Keratinocyte (primary cell): ENCODE measurements at regions not wholly inside any gene's neighbourhood (a gene's known extent, or its start where the extent isn't known, plus 50 kb on each side); places are given as distances from the start of the nearest gene placed in this dataset.

ENCODE experiments used
- DNase-seq: peaks from one replicate; pipeline ENCODE4 v3.0.0-alpha.2; 2011; ENCODE audit warnings: low read depth, missing footprints, low spot score
- FAIRE-seq: peaks from 2 replicates; lab custom pipeline; 2011; peaks lifted over from hg19 to GRCh38; lab: Jason Lieb, UNC
- H2AFZ ChIP-seq: 2 replicates; pipeline ENCODE4 v1.6.0; 2012; ENCODE audit warnings: low read length, control low read depth, inconsistent platforms; ENCODE audit not compliant: control insufficient read depth
- H3K27ac ChIP-seq: 2 replicates; pipeline ENCODE4 v1.5.1; 2011; ENCODE audit warnings: low read length; ENCODE audit not compliant: control insufficient read depth, insufficient read depth
- H3K27me3 ChIP-seq: 3 replicates; pipeline ENCODE4 v1.6.0; 2011; ENCODE audit warnings: low read length; ENCODE audit not compliant: control insufficient read depth, insufficient read depth; ENCODE audit errors: extremely low read depth
- H3K36me3 ChIP-seq, 2 experiments: 2 replicates in 1 of 2; 3 replicates in 1 of 2; pipeline ENCODE4 v1.5.1; 2011; ENCODE audit warnings: low read length in 2 of 2, mild to moderate bottlenecking in 1 of 2; ENCODE audit not compliant: control insufficient read depth in 2 of 2, insufficient read depth in 2 of 2; ENCODE audit errors: extremely low read depth in 1 of 2
- H3K4me1 ChIP-seq: 3 replicates; pipeline ENCODE4 v1.5.1; 2011; ENCODE audit warnings: low read length; ENCODE audit not compliant: control insufficient read depth, insufficient read depth; ENCODE audit errors: extremely low read depth
- H3K4me2 ChIP-seq: 3 replicates; pipeline ENCODE4 v1.6.0; 2011; ENCODE audit warnings: low read depth, low read length; ENCODE audit not compliant: control insufficient read depth, insufficient read depth; ENCODE audit errors: extremely low read depth
- H3K4me3 ChIP-seq, 3 experiments: fragments of 200-600 bp in 1 of 3; sonication (generic) in 1 of 3; 2 replicates in 2 of 3; 3 replicates in 1 of 3; pipeline ENCODE4 v1.5.1; 2011 to 2016; ENCODE audit warnings: low read length in 3 of 3, mild to moderate bottlenecking in 3 of 3, control low read depth in 2 of 3, inconsistent platforms in 1 of 3, low read depth in 1 of 3, mixed read lengths in 1 of 3, mixed run types in 1 of 3, moderate library complexity in 1 of 3; ENCODE audit not compliant: control insufficient read depth in 2 of 3, insufficient read depth in 2 of 3; ENCODE audit errors: extremely low read depth in 1 of 3
- H3K79me2 ChIP-seq: 2 replicates; pipeline ENCODE4 v1.6.0; 2012; ENCODE audit warnings: low read length; ENCODE audit not compliant: control insufficient read depth, insufficient read depth
- H3K9ac ChIP-seq: 3 replicates; pipeline ENCODE4 v1.6.0; 2011; ENCODE audit warnings: low read length; ENCODE audit not compliant: control insufficient read depth, insufficient read depth; ENCODE audit errors: extremely low read depth
- H3K9me1 ChIP-seq: 3 replicates; pipeline ENCODE4 v1.6.0; 2011; ENCODE audit warnings: low read length; ENCODE audit not compliant: control insufficient read depth, insufficient read depth; ENCODE audit errors: extremely low read depth
- H3K9me3 ChIP-seq: 2 replicates; pipeline ENCODE4 v1.5.1; 2012; ENCODE audit warnings: low read depth, low read length; ENCODE audit not compliant: control insufficient read depth
- H4K20me1 ChIP-seq: 3 replicates; pipeline ENCODE4 v1.6.0; 2011; ENCODE audit warnings: low read length; ENCODE audit not compliant: control insufficient read depth, insufficient read depth; ENCODE audit errors: extremely low read depth
- EZH2 ChIP-seq: IDR thresholded peaks from one replicate; pipeline ENCODE4 v1.6.1; 2012; ENCODE audit warnings: inconsistent platforms, mild to moderate bottlenecking, low read length, moderate library complexity
- dilution Hi-C: fragments of 300-500 bp; cut with MboI; formaldehyde crosslinking; loops from one replicate; pipeline ENCODE4 v1.7.0; 2020; ENCODE audit warnings: low sequenced_read_pairs; ENCODE audit not compliant: extremely low pct_ligation_motif_present
- TF ChIP-seq, protein P1 (sequence below), 3 experiments: IDR thresholded peaks in 1 of 3; conservative IDR thresholded peaks in 1 of 3; optimal IDR thresholded peaks in 1 of 3; 2 replicates in 2 of 3; 3 replicates in 1 of 3; pipeline versions ENCODE3 to v1.5.1; 2011; ENCODE audit warnings: low read length in 3 of 3, mild to moderate bottlenecking in 3 of 3, moderate library complexity in 2 of 3, control low read depth in 1 of 3, inconsistent platforms in 1 of 3; ENCODE audit not compliant: insufficient read depth in 2 of 3; ENCODE audit errors: extremely low read depth in 1 of 3

DNA sequence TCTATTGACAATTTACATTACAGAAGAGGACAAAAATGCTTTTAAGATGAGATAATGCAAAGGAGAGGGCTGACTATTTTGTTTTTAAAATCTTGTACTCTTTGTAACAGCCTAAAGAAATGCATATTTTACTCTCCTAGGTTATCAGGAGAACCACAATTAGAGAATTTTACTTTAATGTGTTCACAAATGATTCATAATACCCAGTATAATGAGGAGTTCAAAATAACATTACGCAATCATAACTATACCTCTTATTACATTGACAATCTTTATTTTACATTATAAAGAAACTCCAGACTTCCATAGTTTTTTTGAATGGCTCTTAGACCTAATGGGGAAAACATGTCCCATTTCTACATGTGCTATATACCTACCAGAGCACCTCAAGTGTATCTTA, 1089.7 kb downstream of the PCDH17 start:
- no peak for TF ChIP-seq EZH2
- TF ChIP-seq, protein P1, sequence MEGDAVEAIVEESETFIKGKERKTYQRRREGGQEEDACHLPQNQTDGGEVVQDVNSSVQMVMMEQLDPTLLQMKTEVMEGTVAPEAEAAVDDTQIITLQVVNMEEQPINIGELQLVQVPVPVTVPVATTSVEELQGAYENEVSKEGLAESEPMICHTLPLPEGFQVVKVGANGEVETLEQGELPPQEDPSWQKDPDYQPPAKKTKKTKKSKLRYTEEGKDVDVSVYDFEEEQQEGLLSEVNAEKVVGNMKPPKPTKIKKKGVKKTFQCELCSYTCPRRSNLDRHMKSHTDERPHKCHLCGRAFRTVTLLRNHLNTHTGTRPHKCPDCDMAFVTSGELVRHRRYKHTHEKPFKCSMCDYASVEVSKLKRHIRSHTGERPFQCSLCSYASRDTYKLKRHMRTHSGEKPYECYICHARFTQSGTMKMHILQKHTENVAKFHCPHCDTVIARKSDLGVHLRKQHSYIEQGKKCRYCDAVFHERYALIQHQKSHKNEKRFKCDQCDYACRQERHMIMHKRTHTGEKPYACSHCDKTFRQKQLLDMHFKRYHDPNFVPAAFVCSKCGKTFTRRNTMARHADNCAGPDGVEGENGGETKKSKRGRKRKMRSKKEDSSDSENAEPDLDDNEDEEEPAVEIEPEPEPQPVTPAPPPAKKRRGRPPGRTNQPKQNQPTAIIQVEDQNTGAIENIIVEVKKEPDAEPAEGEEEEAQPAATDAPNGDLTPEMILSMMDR (optimal IDR thresholded peaks at IDR 0.05 in 1 of 3, IDR thresholded peaks at IDR 0.05 in 1 of 3, conservative IDR thresholded peaks at IDR 0.05 in 1 of 3; ENCODE audit: extremely low read depth in 1 of 3, insufficient read depth in 2 of 3, low read length in 3 of 3): no peak
- Histone ChIP-seq H3K9ac (no peak overlapping the region), H3K4me2 (no peak overlapping the region)

DNA sequence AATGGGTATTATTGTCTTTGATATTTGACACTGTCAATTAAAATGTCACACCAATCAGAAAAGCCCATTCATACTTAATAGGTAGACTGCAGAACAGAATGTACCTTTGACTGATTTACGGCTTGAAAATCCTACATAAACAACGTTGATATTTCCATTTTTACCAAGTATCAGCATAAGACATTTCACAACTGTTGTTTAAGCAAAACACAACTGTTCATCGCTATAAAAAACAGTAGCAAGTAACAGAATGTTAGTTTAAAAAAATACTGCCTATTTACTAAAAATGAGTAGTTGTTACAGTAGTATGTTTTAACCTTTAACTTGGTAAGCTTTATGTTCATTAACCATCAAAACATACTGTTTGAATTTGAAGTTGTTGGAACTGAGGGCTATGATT, 1096.6 kb downstream of the PCDH17 start:
- no peaks in the 10 kb centered on the region for H3K79me2 ChIP-seq
- no peaks in the 10 kb centered on the region for H3K9me1 ChIP-seq
- no peak overlapping the region for H3K27ac ChIP-seq
- TF ChIP-seq EZH2: no peak
- TF ChIP-seq, protein P1 (optimal IDR thresholded peaks at IDR 0.05 in 1 of 3, IDR thresholded peaks at IDR 0.05 in 1 of 3, conservative IDR thresholded peaks at IDR 0.05 in 1 of 3; ENCODE audit: extremely low read depth in 1 of 3, insufficient read depth in 2 of 3, low read length in 3 of 3): no peak
- dilution Hi-C loops: no loop called here
- no peak for DNase-seq
- no peak for FAIRE-seq
- H3K9ac ChIP-seq: no peak overlapping the region
- H3K9me3 ChIP-seq: no peaks in the 10 kb centered on the region
- H3K4me1 ChIP-seq: no peaks in the 10 kb centered on the region
- no peak overlapping the region for H3K4me3 ChIP-seq
- no peaks in the 10 kb centered on the region for H3K27me3 ChIP-seq
- no peaks in the 10 kb centered on the region for H4K20me1 ChIP-seq
- H3K36me3 ChIP-seq: no peaks in the 10 kb centered on the region
- H3K4me2 ChIP-seq: no peak overlapping the region
- no peak overlapping the region for H2AFZ ChIP-seq

More for the DNA sequence above, 1089.7 kb downstream of the PCDH17 start:
- Histone ChIP-seq H2AFZ (no peak overlapping the region), H3K36me3 (no peaks in the 10 kb centered on the region), H4K20me1 (no peaks in the 10 kb centered on the region), H3K4me3 (no peak overlapping the region), H3K4me1 (no peaks in the 10 kb centered on the region), H3K27ac (no peak overlapping the region), H3K9me1 (no peaks in the 10 kb centered on the region), H3K9me3 (no peaks in the 10 kb centered on the region), H3K27me3 (no peaks in the 10 kb centered on the region), H3K79me2 (no peaks in the 10 kb centered on the region)
- FAIRE-seq (no peak), DNase-seq (no peak)
- dilution Hi-C loops: no loop called here
